CD8-positive, alpha-beta memory T cell (primary cell): ENCODE measurements at regions not wholly inside any gene's neighbourhood (a gene's known extent, or its start where the extent isn't known, plus 50 kb on each side); places are given as distances from the start of the nearest gene placed in this dataset.

Source experiments
- CTCF ChIA-PET: fragments of 350-600 bp; sonication (Branson Sonifier 250); formaldehyde crosslinking; loops from one replicate; lab custom pipeline; 2021; ENCODE audit warnings: antibody characterized with exemption; lab: Charles Lee
- POLR2A ChIA-PET: fragments of 350-600 bp; sonication (Branson Sonifier 250); formaldehyde crosslinking; loops from one replicate; lab custom pipeline; 2021; ENCODE audit warnings: antibody characterized with exemption; lab: Charles Lee
- DNase-seq, 5 donors: peaks; one replicate each; pipeline versions ENCODE4 v3.0.0 to v3.0.0-alpha.2; 2020 to 2022; ENCODE audit warnings: mixed read lengths in 1 of 5
- H3K27ac ChIP-seq: one replicate; pipeline ENCODE4 v1.7.0; 2013; ENCODE audit warnings: low read depth, mild to moderate bottlenecking, low read length, moderate library complexity
- H3K27me3 ChIP-seq: 2 replicates; pipeline ENCODE4 v1.7.0; 2013; ENCODE audit warnings: low read length, mild to moderate bottlenecking; ENCODE audit not compliant: insufficient read depth, poor library complexity, severe bottlenecking
- H3K36me3 ChIP-seq: 2 replicates; pipeline ENCODE4 v1.7.0; 2013; ENCODE audit warnings: mild to moderate bottlenecking, low read length, moderate library complexity; ENCODE audit not compliant: insufficient read depth
- H3K4me1 ChIP-seq: 2 replicates; pipeline ENCODE4 v1.7.0; 2013; ENCODE audit warnings: mild to moderate bottlenecking, low read length, moderate library complexity; ENCODE audit not compliant: insufficient read depth
- H3K4me3 ChIP-seq: 2 replicates; pipeline ENCODE4 v1.7.0; 2013; ENCODE audit warnings: mild to moderate bottlenecking, low read length
- H3K9me3 ChIP-seq: 2 replicates; pipeline ENCODE4 v1.7.0; 2013; ENCODE audit warnings: mild to moderate bottlenecking, low read length
- H3K27ac Mint-ChIP-seq, 8 donors: one replicate each; pipeline ENCODE4 v1.8.0; 2020 to 2021; ENCODE audit warnings: mixed read lengths in 8 of 8, mild to moderate bottlenecking in 6 of 8, inconsistent platforms in 3 of 8, moderate library complexity in 3 of 8
- H3K27me3 Mint-ChIP-seq, 2 donors: one replicate each; pipeline ENCODE4 v1.8.0; 2020 to 2021; ENCODE audit warnings: mixed read lengths in 2 of 2, mild to moderate bottlenecking in 1 of 2, moderate library complexity in 1 of 2
- H3K36me3 Mint-ChIP-seq, 3 donors: one replicate each; pipeline ENCODE4 v1.8.0; 2020 to 2021; ENCODE audit warnings: mixed read lengths in 3 of 3, inconsistent platforms in 1 of 3, mild to moderate bottlenecking in 1 of 3
- H3K4me1 Mint-ChIP-seq, 3 donors: one replicate each; pipeline ENCODE4 v1.8.0; 2020 to 2021; ENCODE audit warnings: mixed read lengths in 3 of 3, inconsistent platforms in 1 of 3, mild to moderate bottlenecking in 1 of 3
- H3K4me3 Mint-ChIP-seq, 7 donors: one replicate each; pipeline ENCODE4 v1.8.0; 2020 to 2021; ENCODE audit warnings: mixed read lengths in 7 of 7, mild to moderate bottlenecking in 6 of 7, moderate library complexity in 4 of 7, inconsistent platforms in 2 of 7
- H3K9me3 Mint-ChIP-seq, 5 donors: one replicate each; pipeline ENCODE4 v1.8.0; 2020 to 2022; ENCODE audit warnings: mixed read lengths in 5 of 5, mild to moderate bottlenecking in 3 of 5, moderate library complexity in 2 of 5, inconsistent platforms in 1 of 5

GRCh38 chr2:5546181-5546580 lies 146.0 kb upstream of the SOX11 start:
- Histone ChIP-seq H3K36me3 (no peaks in the 10 kb centered on the region), H3K27me3 (no peaks in the 10 kb centered on the region), H3K27ac (no peak overlapping the region), H3K9me3 (no peaks in the 10 kb centered on the region), H3K4me1 (no peaks in the 10 kb centered on the region), H3K4me3 (no peak overlapping the region)
- Mint-ChIP-seq H3K27me3 (peaks cover 0 to 2% of the 10 kb centered on the region in 2 donors), H3K9me3 (peaks cover 11 to 20% (median 18%) of the 10 kb centered on the region in 5 donors), H3K36me3 (no peaks in the 10 kb centered on the region), H3K4me1 (no peaks in the 10 kb centered on the region), H3K27ac (no peak overlapping the region), H3K4me3 (no peak overlapping the region)
- ChIA-PET CTCF (no interaction called here), POLR2A (no interaction called here)
- DNase-seq = no peak

GRCh38 chr2:5548991-5549715 lies 143.0 kb upstream of the SOX11 start:
- no peaks in the 10 kb centered on the region for H3K27me3 ChIP-seq
- peaks cover 2 to 32% (median 14%) of the 10 kb centered on the region in 5 donors for H3K9me3 Mint-ChIP-seq
- no peaks in the 10 kb centered on the region for H3K4me1 ChIP-seq
- no peaks in the 10 kb centered on the region for H3K36me3 Mint-ChIP-seq
- ChIA-PET POLR2A (no interaction called here), CTCF (no interaction called here)
- no peak for DNase-seq
- no peak overlapping the region for H3K4me3 ChIP-seq
- H3K27me3 Mint-ChIP-seq = peaks cover 0 to 2% of the 10 kb centered on the region in 2 donors
- no peaks in the 10 kb centered on the region for H3K36me3 ChIP-seq
- no peaks in the 10 kb centered on the region for H3K9me3 ChIP-seq
- no peaks in the 10 kb centered on the region for H3K4me1 Mint-ChIP-seq
- H3K4me3 Mint-ChIP-seq = no peak overlapping the region
- no peak overlapping the region for H3K27ac ChIP-seq
- no peak overlapping the region for H3K27ac Mint-ChIP-seq

GRCh38 chr2:5549771-5550170 lies 142.4 kb upstream of the SOX11 start:
- H3K36me3 Mint-ChIP-seq = no peaks in the 10 kb centered on the region
- no peak overlapping the region for H3K27ac ChIP-seq
- H3K9me3 ChIP-seq = no peaks in the 10 kb centered on the region
- H3K4me3 ChIP-seq = no peak overlapping the region
- CTCF ChIA-PET = no interaction called here
- no peaks in the 10 kb centered on the region for H3K4me1 ChIP-seq
- no peaks in the 10 kb centered on the region for H3K36me3 ChIP-seq
- H3K9me3 Mint-ChIP-seq = peaks cover 3 to 32% (median 12%) of the 10 kb centered on the region in 5 donors
- DNase-seq = no peak
- no peaks in the 10 kb centered on the region for H3K4me1 Mint-ChIP-seq
- H3K27me3 ChIP-seq = no peaks in the 10 kb centered on the region
- H3K27me3 Mint-ChIP-seq = peaks cover 0 to 2% of the 10 kb centered on the region in 2 donors
- no peak overlapping the region for H3K4me3 Mint-ChIP-seq
- POLR2A ChIA-PET = no interaction called here
- H3K27ac Mint-ChIP-seq = no peak overlapping the region

- Mint-ChIP-seq H3K27ac (no peak overlapping the region), H3K4me1 (no peaks in the 10 kb centered on the region), H3K9me3 (peaks cover 1 to 22% (median 12%) of the 10 kb centered on the region in 5 donors), H3K36me3 (no peaks in the 10 kb centered on the region), H3K4me3 (no peak overlapping the region), H3K27me3 (no peaks in the 10 kb centered on the region)
- H3K4me3 ChIP-seq = no peak overlapping the region
- ChIA-PET POLR2A (no interaction called here), CTCF (no interaction called here)
- no peaks in the 10 kb centered on the region for H3K4me1 ChIP-seq
- no peaks in the 10 kb centered on the region for H3K27me3 ChIP-seq
- no peak for DNase-seq
- H3K27ac ChIP-seq = no peak overlapping the region
- no peaks in the 10 kb centered on the region for H3K36me3 ChIP-seq
- no peaks in the 10 kb centered on the region for H3K9me3 ChIP-seq
These were observed 136.5 kb upstream of the SOX11 start for GRCh38 chr2:5555636-5556035.

GRCh38 chr2:5561006-5561405 lies 131.2 kb upstream of the SOX11 start:
- POLR2A ChIA-PET = no interaction called here

GRCh38 chr2:5562426-5562825 lies 129.8 kb upstream of the SOX11 start:
- CTCF ChIA-PET = no interaction called here
- no peaks in the 10 kb centered on the region for H3K27me3 Mint-ChIP-seq
- H3K9me3 Mint-ChIP-seq = peaks cover 5 to 13% (median 8%) of the 10 kb centered on the region in 5 donors
- H3K9me3 ChIP-seq = no peaks in the 10 kb centered on the region
- no peaks in the 10 kb centered on the region for H3K27me3 ChIP-seq
- no peaks in the 10 kb centered on the region for H3K4me1 ChIP-seq
- no peak overlapping the region for H3K4me3 Mint-ChIP-seq
- POLR2A ChIA-PET = no interaction called here
- peaks cover 0 to 3% (median 2%) of the 10 kb centered on the region in 3 donors for H3K36me3 Mint-ChIP-seq
- no peak overlapping the region for H3K4me3 ChIP-seq
- no peaks in the 10 kb centered on the region for H3K36me3 ChIP-seq
- no peak overlapping the region for H3K27ac Mint-ChIP-seq
- H3K27ac ChIP-seq = no peak overlapping the region
- no peak for DNase-seq
- H3K4me1 Mint-ChIP-seq = no peaks in the 10 kb centered on the region

More at GRCh38 chr2:5561006-5561405, 131.2 kb upstream of the SOX11 start:
- no peak overlapping the region for H3K27ac ChIP-seq
- CTCF ChIA-PET = no interaction called here
- Mint-ChIP-seq H3K4me1 (no peaks in the 10 kb centered on the region), H3K9me3 (peaks cover 5 to 13% (median 8%) of the 10 kb centered on the region in 5 donors), H3K27me3 (no peaks in the 10 kb centered on the region), H3K4me3 (no peak overlapping the region), H3K27ac (no peak overlapping the region), H3K36me3 (peaks cover 0 to 3% (median 2%) of the 10 kb centered on the region in 3 donors)
- no peak overlapping the region for H3K4me3 ChIP-seq
- no peak for DNase-seq
- no peaks in the 10 kb centered on the region for H3K4me1 ChIP-seq
- no peaks in the 10 kb centered on the region for H3K36me3 ChIP-seq
- no peaks in the 10 kb centered on the region for H3K9me3 ChIP-seq
- no peaks in the 10 kb centered on the region for H3K27me3 ChIP-seq

- no peak overlapping the region for H3K27ac ChIP-seq
- no peaks in the 10 kb centered on the region for H3K4me1 ChIP-seq
- no peak overlapping the region for H3K4me3 ChIP-seq
- no peaks in the 10 kb centered on the region for H3K9me3 ChIP-seq
- H3K27me3 ChIP-seq = no peaks in the 10 kb centered on the region
- ChIA-PET POLR2A (no interaction called here), CTCF (no interaction called here)
- no peaks in the 10 kb centered on the region for H3K27me3 Mint-ChIP-seq
- peak overlapping the region in 1 of 8 donors; percentile 55 for H3K27ac Mint-ChIP-seq
- no peaks in the 10 kb centered on the region for H3K36me3 ChIP-seq
- H3K4me1 Mint-ChIP-seq = no peaks in the 10 kb centered on the region
- DNase-seq = no peak
- H3K4me3 Mint-ChIP-seq = no peak overlapping the region
- H3K36me3 Mint-ChIP-seq = peaks cover 0 to 3% (median 2%) of the 10 kb centered on the region in 3 donors
- H3K9me3 Mint-ChIP-seq = peaks cover 5 to 13% (median 7%) of the 10 kb centered on the region in 5 donors
These were observed 129.3 kb upstream of the SOX11 start for GRCh38 chr2:5562865-5563264.

GRCh38 chr2:5563411-5563810 lies 128.8 kb upstream of the SOX11 start:
- Mint-ChIP-seq H3K4me1 (no peaks in the 10 kb centered on the region), H3K27ac (no peak overlapping the region), H3K36me3 (peaks cover 0 to 3% (median 2%) of the 10 kb centered on the region in 3 donors), H3K9me3 (peaks cover 5 to 16% (median 7%) of the 10 kb centered on the region in 5 donors), H3K27me3 (no peaks in the 10 kb centered on the region), H3K4me3 (no peak overlapping the region)
- DNase-seq = no peak
- no peaks in the 10 kb centered on the region for H3K27me3 ChIP-seq
- H3K4me1 ChIP-seq = no peaks in the 10 kb centered on the region
- ChIA-PET POLR2A (no interaction called here), CTCF (no interaction called here)
- H3K9me3 ChIP-seq = no peaks in the 10 kb centered on the region
- no peak overlapping the region for H3K4me3 ChIP-seq
- no peak overlapping the region for H3K27ac ChIP-seq
- no peaks in the 10 kb centered on the region for H3K36me3 ChIP-seq
